HS-5 (cell line): ENCODE measurements at regions not wholly inside any gene's neighbourhood (a gene's known extent, or its start where the extent isn't known, plus 50 kb on each side); places are given as distances from the start of the nearest gene placed in this dataset.
"Not testable (repeated sequence)": the region's sequence is repeated elsewhere in the genome, so short reads cannot be mapped to it uniquely, and the experiment has no call there.

ENCODE experiments used
- DNase-seq: peaks from one replicate; pipeline ENCODE4 v3.0.0-alpha.2; 2012; ENCODE audit warnings: low read depth

- peak; percentile 40 for DNase-seq
Observed at GRCh38 chr14:83559721-83560120, 1970.2 kb upstream of the FLRT2 start.

GRCh38 chr14:83561261-83561660 lies 1968.7 kb upstream of the FLRT2 start:
- DNase-seq = no peak

- DNase-seq = no peak
Observed at GRCh38 chr14:83566567-83566966, 1963.4 kb upstream of the FLRT2 start.

GRCh38 chr14:83568141-83568540 lies 1961.8 kb upstream of the FLRT2 start:
- DNase-seq = no peak

- DNase-seq = no peak
Observed at GRCh38 chr14:83575301-83575700, 1954.6 kb upstream of the FLRT2 start.

GRCh38 chr14:83583201-83583600 lies 1946.7 kb upstream of the FLRT2 start:
- DNase-seq = no peak

- DNase-seq = no peak
Observed at GRCh38 chr14:83594874-83595273, 1935.1 kb upstream of the FLRT2 start.

- DNase-seq = no peak
Observed at GRCh38 chr14:83607682-83608081, 1922.3 kb upstream of the FLRT2 start.

- no peak for DNase-seq
Observed at GRCh38 chr14:83611491-83611890, 1918.5 kb upstream of the FLRT2 start.

GRCh38 chr14:83611906-83612390 lies 1918.0 kb upstream of the FLRT2 start:
- DNase-seq = no peak

GRCh38 chr14:83614956-83615355 lies 1915.0 kb upstream of the FLRT2 start:
- DNase-seq = no peak

- DNase-seq = no peak
Observed at GRCh38 chr14:83624541-83624940, 1905.4 kb upstream of the FLRT2 start.

- DNase-seq = no peak
Observed at GRCh38 chr14:83632375-83632774, 1897.6 kb upstream of the FLRT2 start.

- DNase-seq = no peak
Observed at GRCh38 chr14:83638748-83639504, 1891.0 kb upstream of the FLRT2 start.

- DNase-seq = not testable (repeated sequence)
Observed at GRCh38 chr14:83639505-83639875, 1890.5 kb upstream of the FLRT2 start.

GRCh38 chr14:83646228-83646627 lies 1883.7 kb upstream of the FLRT2 start:
- no peak for DNase-seq

GRCh38 chr14:83660597-83660996 lies 1869.3 kb upstream of the FLRT2 start:
- no peak for DNase-seq

- no peak for DNase-seq
Observed at GRCh38 chr14:83664389-83664788, 1865.6 kb upstream of the FLRT2 start.

- no peak for DNase-seq
Observed at GRCh38 chr14:83689265-83689664, 1840.7 kb upstream of the FLRT2 start.

- no peak for DNase-seq
Observed at GRCh38 chr14:83697099-83697498, 1832.8 kb upstream of the FLRT2 start.

GRCh38 chr14:83702619-83703018 lies 1827.3 kb upstream of the FLRT2 start:
- no peak for DNase-seq

GRCh38 chr14:83706231-83706954 lies 1823.6 kb upstream of the FLRT2 start:
- no peak for DNase-seq

GRCh38 chr14:83707056-83707455 lies 1822.9 kb upstream of the FLRT2 start:
- DNase-seq = no peak

- no peak for DNase-seq
Observed at GRCh38 chr14:83709116-83709515, 1820.8 kb upstream of the FLRT2 start.
